ENCODE measurements at regions not wholly inside any gene's neighbourhood (a gene's known extent, or its start where the extent isn't known, plus 50 kb on each side); places are given as distances from the start of the nearest gene placed in this dataset.
"Not testable (repeated sequence)": the region's sequence is repeated elsewhere in the genome, so short reads cannot be mapped to it uniquely, and the experiment has no call there.

DNA sequence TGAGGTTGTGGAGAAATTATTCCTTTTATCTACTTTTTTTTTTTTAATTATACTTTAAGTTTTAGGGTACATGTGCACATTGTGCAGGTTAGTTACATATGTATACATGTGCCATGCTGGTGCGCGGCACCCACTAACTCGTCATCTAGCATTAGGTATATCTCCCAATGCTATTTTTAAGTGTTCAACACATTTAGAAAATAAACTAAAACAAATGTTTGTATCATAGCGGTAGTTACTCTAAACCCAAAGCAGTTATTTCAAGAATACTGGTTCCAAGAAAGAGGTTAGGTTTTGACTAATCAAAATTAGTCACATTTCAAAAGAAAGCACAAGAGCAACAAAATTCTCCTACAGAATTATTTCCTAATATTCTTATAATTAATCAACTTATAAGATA is 119.5 kb upstream of the SEM1 start:
- DNase-seq = not testable (repeated sequence)

DNA sequence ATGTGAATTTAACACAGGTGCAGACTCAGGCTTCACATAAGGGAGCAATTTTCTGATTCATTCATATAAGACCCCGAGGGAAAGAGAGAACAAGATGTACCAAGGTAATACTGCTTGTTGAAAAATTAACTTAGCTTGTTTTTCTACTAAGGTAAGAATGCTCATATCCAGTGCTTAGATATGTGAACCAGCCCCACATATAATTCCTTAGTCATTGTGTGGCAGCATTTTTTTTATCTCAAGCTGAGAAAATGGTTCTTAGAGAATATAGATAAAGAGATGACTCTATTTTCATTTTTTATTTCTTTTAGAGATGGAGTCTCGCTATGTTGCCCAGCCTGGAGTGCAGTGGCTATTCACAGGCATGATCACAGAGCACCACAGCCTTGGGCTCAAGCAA is 121.8 kb upstream of the SEM1 start:
- DNase-seq = no peak

DNA sequence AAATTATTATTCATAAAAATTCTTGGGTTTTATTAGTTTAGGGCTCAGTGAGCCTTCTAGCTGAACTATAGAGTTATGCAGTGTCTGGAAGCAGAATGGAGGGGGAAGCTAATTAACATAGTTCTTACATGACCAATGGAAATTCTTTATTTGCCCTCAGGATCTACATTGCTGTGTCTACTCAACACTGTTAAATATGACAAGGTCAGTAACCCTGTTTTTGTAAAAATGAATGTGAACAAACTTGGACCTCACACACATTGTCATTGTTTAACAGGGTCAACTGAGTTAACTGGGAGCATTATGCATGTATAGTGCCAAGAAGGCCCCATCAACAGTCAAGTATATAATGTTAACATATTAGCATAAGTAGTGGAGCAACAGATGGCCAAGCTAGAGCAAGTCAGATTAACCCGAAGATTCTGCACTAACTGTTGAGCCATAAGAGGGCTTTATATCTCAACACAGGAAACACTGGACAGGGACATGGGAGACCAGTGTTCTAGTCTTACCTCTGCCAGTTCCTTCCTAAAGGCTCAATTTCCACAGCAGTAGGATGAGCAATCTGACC is 122.5 kb upstream of the SEM1 start:
- DNase-seq = no peak

DNA sequence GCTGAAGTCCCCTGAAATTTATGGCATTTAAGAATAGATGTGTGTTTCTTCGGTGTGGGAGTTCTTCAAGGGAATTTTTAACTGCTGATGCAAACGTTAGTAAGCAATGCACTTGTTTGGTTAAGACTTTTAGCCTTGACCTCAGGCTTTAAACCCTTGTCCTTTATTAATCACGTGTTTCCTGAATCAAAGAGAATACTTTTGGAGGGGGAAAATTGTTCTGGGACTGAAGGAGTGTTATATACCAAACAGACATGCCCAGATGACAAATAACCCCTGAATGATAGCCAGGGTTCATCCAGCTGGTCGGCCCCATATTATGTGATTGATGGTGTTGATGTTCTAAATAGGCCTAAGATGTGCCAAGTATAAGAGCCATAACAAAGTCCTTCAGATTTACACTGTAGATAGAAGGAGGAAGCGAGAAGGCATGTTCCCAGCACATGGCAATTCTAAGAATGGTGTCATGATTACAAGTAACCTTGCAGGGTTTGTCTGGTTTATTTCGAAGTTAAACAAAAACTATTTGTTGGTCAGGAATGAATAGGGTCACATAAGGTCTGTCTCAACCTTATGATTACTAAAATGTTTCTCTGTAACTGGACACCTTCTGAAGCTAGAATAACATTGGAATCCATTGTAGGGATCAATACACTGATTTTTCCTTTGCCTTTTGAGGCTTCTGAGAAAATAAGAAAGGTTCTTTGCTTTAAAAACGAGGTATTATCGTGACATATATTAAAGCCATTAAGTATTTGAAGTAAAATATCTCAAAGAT is 124.2 kb upstream of the SEM1 start:
- no peak for DNase-seq

DNA sequence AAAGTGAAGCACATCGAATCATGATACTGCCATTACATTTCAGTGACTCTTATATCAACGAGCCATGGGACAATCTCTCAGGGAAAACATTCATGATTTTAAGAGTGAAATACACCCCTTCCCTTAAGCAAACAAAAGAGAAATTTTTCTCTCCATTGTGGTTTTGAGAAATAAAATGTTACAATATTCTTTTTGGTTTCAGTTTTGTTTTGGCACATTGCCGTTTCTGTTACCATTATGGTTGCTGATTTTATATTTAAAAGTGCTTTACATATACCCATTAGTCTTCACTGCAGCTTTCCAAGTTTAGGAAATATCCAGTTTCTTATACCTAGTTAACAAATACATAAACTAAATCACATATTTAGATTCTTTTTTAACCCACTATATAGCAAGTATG is 126.8 kb upstream of the SEM1 start:
- DNase-seq = no peak

DNA sequence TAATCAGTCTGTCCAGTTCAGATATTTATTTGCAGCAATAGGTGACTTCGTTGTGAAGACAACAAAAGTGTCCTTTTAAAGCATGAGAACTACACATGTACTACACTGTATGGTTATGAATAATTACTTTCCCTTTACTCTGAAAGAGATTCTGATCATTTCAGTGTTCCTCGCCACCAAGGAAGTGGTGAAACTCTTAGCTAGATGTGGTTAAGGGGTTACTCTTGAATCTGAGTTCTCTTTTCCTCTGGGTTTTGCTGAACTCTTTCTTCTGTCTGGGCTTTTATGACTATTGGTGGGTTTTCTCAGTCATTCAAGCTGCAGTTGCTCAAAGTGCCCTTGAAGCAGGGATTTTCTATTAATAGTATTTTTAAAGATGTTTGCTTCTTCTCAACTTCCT is 127.9 kb upstream of the SEM1 start:
- DNase-seq = no peak

DNA sequence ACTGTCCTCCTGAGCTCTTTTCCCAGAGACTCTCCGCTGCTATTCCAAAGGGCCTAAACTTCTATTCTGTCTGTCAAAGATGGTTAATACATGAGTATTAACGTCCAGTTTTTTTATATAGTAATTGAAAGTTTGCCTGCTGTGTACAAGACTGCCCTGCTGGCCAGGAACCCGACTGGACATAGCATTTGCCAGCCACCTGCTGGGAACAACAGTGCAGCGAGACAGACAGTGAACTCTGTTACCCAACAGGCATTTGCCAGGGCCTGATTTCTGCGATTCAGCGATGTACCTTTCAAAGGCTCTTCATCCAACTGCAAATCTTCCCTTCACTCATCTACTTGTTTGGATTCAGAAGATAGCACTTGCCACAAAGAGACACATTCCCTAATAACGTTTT is 128.8 kb upstream of the SEM1 start:
- DNase-seq = no peak

DNA sequence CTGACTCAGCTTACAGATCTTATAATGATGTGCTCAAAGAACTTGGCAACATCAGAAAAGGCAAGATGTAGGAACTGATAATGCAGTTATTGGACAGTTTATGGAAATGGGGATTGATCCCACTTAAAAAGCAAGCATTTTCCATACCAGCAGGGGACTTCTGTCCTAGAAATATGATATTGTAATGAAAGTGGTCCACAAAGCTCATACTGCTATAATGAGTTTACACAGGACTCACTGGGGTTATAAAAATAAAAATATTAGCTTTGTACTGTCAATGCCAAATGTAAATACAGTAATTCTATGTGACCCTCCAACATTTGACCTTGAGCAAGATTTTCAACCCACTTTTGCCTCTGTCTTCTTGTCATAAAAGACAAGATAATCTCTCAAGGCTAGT is 145.5 kb upstream of the SEM1 start:
- DNase-seq = no peak

DNA sequence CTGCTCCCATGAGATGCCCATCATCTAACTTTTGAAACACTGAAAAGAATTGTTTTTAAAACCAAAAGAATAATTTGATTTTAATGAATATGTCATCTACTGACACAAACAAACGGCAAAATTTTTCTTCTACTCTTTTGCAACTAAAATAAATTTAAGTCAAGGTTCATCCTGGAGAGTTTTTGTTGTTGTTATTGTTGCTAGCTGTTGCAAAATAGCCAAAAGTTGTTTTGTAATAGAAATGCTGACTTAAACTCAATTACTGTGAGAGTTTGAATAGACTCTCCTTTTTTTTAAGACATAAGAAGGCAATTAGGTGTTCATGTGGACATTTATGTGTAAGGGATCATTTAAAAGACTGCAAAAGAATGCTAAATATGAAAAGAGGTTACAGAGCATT is 146.0 kb upstream of the SEM1 start:
- DNase-seq = no peak

DNA sequence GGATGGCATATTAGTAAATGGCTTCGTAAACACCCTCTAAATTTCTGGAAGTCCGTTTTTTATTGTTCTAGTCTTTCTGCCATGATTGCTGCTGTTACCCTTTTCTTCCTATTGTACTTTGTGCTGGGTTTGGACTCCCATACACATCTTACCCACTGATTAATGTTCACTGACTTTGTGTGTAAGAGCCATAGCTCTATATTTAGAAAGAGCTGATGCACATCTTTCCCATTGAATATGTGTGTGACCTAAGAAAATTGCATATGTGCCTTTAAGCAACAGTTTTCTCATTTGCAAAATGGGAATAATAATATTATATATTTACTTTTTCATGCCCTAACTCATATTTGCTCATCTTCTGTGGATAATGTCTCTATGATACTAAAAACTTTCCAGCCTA is 135.8 kb upstream of the DLX6 start:
- no peak for DNase-seq

DNA sequence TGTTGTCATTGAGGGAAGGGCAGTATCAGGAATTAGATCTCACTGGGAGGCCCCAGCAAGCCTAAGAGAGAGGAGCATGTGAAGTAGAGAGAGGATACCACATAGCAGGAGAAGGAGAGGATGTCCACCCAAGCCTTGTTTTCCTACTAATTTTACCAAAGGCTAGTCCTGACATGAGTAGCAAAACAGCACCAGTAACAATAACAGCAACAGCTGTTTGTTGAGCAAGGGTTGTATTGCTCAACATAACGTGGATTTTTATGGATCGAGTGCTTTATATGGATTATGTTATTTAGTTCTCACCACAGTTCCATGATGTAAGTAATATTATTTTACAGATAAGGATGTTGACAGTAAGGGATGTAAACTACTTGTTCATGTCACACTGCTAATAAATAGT is 135.2 kb upstream of the DLX6 start:
- DNase-seq = no peak

DNA sequence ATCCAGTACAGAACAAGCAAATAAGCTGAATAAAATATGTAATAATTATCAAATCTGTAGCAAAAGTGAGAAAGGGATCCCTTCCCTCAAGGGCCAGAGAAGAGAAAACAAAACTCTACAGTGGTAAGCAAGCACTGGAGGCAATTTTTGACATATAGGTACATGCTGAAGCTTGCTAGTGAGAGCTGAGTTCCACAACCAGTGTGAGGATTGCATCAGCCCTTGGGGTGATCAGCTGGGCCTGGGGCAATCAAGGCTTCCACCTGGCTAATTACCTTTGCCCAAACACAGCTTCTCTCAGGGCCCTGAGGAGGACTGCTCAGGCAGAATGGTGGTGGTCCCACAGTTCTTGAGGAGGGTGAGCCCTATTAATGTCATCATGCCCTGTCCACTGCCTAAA is 134.4 kb upstream of the DLX6 start:
- no peak for DNase-seq

DNA sequence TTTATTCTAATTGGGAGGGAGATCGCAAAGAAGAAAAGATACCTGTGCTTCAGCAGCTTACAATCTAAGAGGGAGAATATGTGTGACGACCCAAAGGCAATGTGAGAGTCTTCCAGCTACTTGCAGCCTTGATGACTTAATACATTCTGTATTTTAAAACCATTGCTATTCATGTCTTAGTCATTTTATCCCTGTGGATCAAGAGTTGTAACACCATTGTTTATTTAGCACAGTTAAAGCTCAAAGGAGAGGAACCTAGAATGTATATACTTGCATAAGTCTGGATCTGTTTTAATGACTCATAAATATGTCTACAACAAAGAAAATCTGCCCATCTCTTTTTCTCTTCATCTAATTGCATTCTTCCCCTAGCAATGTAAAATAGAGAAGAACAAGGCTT is 117.9 kb upstream of the DLX6 start:
- no peak for DNase-seq

DNA sequence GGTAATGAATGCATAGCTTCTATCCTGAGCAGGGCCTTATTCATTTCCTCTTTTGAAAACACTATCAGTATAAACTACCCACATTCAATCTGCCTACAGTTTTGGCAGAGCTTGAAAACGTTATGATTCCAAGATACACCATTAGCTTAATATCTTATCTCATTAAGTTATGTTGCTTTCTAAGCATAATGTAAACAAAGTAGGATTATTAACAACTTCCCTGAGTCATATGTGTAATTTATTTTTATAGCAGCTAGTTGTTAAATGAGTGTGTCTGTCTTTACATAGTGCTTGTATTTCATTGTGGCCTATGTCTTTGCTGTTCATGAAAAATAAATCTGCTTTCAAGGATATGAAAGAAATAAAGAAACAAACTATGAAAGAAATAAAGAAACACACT is 106.2 kb upstream of the DLX6 start:
- no peak for DNase-seq

DNA sequence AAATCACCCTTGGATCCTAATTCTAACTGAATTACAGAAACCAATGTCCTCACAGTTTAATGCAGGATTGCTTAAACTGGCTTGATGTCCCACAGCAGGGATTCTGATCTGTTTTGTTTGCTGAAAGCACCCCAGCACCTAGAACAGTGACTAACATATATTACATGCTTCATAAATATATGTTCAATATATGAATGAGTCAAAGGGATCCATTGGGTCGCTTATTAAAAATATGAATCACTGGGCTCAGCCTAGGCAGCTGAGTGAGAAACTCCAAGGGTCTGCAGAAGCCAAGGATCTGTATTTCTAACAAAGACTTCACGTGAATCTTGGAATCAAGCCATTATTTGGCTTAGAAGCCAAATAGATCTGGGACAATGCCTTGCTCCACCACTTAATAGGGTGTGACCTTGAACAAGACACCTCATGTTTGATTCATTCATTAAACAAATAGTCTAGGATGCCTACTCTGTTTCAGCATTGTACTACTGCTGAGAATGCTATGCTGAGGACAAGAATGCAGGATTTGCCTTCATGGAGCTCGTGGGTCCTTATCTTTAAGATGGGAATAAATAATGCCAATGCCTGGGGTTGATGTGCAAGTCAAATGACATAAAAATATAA is 103.4 kb upstream of the DLX6 start:
- DNase-seq = peak; percentile 29

DNA sequence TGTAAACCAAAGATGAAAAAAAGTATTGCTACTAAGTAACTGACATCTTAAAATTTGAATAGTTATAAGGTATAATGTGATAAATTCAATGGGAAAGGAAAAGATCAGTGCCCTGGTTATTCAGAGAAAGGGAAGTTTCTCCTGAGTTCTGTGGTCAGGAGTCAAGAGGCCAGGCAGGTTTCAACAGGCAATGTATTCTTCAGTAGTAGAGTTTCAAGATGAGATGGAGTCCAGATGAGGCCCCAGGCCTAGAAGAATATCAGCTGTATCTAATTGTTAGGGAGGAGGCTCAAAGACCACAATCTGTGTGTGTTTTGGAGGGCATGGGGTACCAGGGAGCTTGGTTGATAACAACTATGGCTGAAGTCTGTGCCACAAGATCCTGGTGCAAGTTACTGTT is 101.4 kb upstream of the DLX6 start:
- no peak for DNase-seq

DNA sequence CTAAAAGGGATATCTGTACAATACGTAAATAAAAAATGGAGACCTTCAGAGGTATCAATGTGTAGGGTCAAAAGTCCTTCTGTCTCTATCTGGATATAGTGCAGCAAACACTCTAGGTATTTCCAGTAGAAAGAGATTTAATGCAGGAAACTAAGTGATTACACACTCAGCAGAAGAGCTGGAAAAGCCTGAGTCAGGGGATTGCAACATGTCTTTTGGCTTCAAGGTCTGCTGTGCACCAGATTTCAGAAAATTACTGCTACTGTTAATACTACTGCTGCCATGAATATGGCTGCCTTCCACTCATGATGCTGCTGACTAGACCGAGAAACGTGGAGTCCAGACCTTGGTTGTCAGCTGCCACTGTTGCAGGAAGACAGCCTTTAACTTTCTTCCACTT is 94.9 kb upstream of the DLX6 start:
- DNase-seq = no peak

DNA sequence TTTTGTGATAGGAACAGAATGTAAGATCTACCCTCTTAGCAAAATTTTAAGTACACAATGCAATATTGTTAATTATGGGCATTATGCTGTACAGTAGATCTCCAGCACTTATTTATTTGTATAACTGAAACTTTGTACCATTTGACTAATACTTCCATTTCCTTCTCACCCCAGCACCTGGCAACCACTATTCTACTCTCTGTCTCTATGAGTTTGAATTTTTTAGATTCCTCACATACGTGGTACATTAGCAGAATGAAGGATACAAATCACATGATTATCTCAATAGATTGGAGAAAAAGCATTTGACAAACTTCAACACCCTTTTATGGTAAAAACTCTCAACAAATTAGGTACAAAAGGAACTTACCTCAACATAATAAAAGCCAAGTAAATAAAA is 90.3 kb upstream of the DLX6 start:
- DNase-seq = no peak

DNA sequence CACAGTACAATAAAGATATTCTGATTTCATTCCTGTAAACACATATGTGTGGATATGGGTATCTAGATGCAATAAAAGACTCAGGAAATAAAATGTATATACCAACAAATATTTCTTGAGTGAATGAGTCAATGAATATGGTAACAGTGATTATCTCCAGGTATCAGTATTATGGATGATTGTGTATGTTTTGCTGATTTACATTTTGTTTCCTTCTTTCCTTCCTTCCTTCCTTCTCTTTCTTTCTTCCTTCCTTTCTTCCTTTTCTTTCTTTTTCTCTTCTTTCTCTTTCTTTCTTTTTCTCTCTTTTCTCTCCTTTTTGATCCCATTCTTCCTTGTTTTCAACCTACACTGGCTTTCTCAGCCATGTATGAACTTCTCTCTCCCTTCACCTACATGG is 85.3 kb upstream of the DLX6 start:
- no peak for DNase-seq

DNA sequence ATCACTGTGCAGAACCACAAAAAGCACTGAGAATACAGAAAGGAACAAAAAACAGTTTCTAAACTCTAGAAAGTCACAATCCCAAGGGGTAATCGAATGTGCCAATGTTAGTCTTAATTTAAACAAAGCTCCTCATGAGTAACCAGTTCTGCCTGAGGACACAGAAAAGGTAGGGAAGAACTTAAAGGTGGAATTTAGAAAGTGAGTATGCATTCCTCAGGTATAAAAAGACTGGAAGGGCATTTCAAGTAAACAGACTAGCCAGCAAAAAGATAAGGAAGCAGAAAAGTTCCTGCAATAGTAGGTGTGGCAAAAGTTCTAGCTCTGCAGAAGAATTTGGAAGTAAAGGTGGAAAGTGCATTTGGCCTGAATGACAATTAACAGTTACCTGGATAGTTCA is 84.6 kb upstream of the DLX6 start:
- no peak for DNase-seq

DNA sequence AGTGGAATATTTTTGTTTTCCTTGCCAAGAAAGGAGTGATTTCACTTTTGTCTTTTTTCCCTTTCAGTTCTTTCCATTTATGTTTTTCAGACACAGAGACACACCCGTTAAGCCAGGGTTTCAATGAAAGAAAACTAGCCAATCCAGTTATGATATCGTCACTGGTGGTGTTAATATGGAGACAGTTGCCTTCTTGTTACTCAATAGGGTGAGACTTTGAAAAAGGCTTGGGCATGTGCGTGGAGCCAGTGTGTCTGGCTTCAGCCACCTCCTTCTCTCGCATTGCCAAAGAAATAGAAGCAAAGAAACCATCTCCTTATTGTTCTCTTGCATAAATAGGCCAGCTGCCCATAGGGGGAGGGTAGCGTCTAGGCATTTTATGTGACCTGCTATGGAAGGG is 84.1 kb upstream of the DLX6 start:
- peak; percentile 12 for DNase-seq

DNA sequence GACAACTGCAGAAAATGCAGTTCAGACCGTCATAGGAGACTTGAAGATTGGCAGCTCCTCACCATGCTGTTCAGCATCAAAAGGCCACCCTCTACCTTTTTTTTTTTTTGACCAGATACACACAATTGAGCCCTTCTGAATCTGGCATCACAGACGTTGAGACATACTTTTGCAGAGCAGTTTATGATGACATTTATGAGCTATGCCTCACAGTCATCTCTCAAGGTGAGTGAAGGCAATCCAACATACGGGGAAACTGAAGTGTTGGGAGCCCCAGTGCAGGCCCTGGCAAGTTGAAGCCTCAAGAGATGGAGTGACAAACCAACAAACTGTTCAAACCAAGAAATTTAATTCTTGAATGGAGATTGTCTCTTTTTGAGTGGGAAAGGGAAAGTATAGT is 83.6 kb upstream of the DLX6 start:
- no peak for DNase-seq

DNA sequence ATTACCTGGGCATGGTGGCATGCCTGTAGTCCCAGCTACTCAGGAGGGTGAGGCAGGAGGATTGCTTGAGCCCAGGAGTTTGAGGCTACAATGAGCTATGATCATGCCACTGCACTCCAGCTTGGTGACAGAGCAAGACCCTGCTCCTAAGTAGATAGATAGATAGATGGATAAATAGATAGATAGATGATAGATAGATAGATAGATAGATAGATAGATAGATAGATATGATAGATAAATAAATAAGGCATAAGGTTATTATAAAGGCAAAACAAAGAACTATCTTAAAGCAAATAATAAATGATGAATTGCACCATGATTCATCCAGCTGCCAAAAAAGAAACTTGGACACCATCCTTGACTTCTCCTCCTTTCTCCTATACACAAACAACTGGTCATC is 82.0 kb upstream of the DLX6 start:
- not testable (repeated sequence) for DNase-seq

DNA sequence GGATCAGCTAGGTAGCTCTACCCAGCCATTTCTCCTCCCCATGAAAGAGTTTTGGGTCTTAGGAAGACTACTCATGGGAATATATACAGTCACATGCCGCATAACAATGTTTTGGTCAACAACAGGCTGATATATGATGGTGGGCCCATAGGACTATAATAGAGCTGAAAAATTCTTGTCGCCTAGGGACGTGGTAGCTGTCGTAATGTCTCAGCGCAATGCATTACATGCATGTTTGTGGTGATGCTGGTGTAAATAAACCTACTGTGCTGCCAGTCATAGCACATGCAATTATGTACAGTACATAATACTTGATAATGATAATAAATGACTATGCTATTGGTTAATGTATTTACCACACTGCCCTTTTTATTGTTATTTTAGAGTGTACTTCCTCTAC is 78.2 kb upstream of the DLX6 start:
- DNase-seq = no peak

DNA sequence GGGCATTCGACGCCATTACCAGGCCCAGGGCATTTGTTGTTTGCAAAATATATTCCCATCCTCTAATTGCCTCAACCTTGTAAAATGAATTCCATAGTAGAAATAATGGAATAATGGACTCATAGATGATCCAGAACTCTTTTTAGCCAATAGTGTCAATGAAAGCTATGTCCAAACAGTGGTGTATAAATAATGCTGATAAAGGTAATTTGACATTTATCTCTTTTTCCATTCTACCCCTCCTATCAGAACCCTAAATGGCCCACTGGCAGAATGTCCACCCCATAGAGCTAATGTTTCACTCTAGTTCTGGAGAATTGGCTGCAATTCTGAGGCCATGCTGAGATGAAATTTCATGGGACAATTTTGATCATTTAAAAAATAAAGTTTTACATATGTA is 76.4 kb upstream of the DLX6 start:
- DNase-seq = no peak
